ENCODE measurements at regions not wholly inside any gene's neighbourhood (a gene's known extent, or its start where the extent isn't known, plus 50 kb on each side); places are given as distances from the start of the nearest gene placed in this dataset.

DNA sequence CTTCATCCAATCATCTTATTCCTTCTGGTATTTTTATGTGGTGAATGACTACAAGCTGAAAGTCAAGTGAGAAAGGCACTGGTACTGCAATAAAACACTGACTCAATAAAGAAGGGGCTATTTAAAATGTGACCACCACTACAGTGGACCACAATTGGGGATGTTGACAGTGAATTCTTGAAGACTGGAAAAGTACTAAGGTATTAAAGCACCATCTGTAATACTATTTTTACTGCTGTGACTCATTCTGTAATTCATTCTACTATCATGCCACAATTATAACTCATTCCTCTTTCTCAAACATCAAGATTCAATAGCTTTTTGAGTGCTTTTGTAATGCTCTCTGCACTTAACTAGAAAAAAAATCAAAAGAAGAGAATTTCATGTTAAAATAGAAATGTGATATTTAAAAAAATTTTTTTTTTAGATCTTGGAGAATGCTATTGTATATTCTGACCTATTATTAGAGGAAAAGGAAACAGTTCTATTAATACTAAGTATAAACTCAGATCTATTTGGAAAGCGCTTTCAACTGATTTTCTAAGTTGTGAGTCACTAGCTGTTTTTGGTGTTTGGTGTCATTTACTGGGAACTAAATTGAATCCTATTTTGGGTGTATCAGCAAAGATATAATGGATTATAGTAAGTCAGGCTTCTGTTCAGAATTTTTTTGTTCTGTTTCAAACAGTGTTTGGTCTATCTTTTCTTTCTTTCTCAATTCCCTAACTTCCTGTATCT is 104.7 kb upstream of the TMEM170B start:
- Histone ChIP-seq H3K4me3 (replicated peaks; ENCODE audit: low read depth, low read length) (no peak overlapping the region), H3K27me3 (replicated peaks; ENCODE audit: control insufficient read depth, insufficient read depth, low read length) (no peaks in the 10 kb centered on the region), H3K36me3 (ENCODE audit: control insufficient read depth, insufficient read depth, low read length) (no peaks in the 10 kb centered on the region)
- TF ChIP-seq, protein P1, sequence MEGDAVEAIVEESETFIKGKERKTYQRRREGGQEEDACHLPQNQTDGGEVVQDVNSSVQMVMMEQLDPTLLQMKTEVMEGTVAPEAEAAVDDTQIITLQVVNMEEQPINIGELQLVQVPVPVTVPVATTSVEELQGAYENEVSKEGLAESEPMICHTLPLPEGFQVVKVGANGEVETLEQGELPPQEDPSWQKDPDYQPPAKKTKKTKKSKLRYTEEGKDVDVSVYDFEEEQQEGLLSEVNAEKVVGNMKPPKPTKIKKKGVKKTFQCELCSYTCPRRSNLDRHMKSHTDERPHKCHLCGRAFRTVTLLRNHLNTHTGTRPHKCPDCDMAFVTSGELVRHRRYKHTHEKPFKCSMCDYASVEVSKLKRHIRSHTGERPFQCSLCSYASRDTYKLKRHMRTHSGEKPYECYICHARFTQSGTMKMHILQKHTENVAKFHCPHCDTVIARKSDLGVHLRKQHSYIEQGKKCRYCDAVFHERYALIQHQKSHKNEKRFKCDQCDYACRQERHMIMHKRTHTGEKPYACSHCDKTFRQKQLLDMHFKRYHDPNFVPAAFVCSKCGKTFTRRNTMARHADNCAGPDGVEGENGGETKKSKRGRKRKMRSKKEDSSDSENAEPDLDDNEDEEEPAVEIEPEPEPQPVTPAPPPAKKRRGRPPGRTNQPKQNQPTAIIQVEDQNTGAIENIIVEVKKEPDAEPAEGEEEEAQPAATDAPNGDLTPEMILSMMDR (IDR thresholded peaks at IDR 0.05; ENCODE audit: insufficient read depth, low read length, poor library complexity, severe bottlenecking): no peak
- DNase-seq (ENCODE audit: extremely low read depth, insufficient read length): no peak

DNA sequence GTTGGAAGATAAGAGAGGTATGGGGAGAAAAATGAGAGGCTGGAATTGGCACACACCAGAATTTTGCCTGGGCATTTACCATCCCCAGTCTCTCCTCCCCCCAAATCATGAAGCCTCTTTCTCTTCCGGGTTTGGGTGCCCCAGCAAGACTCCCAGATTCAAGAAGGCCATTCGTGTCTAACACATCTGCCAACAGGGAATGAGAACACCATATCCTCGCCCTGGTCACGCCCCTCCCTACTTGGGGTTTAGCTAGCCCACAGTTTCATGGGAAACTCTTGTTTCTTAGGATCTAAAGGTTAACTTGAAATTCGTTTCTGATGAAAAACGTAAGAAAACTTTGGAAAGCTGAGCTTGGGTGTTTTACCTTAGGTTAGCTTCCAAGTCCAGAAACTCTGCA is 105.5 kb upstream of the TMEM170B start:
- no peak for DNase-seq (ENCODE audit: extremely low read depth, insufficient read length)

DNA sequence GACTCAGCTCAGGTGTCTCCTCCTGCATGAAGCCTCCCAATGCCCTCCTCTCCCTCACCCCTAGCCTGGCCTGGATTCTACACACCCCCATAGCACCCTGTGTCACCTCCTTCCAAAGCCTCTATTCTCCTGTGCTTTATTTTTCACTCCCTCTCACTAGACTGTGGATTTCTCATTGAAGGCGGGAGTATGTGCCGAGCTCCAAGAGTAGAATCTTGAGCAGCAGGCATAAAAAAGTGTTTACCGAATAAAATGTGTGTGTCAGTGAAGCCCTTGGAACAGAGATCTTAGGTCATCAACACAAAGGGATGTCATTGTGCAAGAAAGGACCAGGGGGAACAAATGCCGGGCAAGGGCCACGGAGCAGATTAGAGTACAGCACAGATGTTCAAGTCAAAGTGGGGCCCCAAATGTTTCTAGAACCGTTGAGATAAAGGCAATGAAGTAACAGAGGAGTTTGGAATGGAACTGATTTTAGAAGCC is 106.1 kb upstream of the TMEM170B start:
- no peaks in the 10 kb centered on the region for H3K36me3 ChIP-seq (ENCODE audit: control insufficient read depth, insufficient read depth, low read length)
- no peak overlapping the region for H3K4me3 ChIP-seq (replicated peaks; ENCODE audit: low read depth, low read length)
- H3K27me3 ChIP-seq (replicated peaks; ENCODE audit: control insufficient read depth, insufficient read depth, low read length): no peaks in the 10 kb centered on the region
- no peak for DNase-seq (ENCODE audit: extremely low read depth, insufficient read length)
- TF ChIP-seq, protein P1 (IDR thresholded peaks at IDR 0.05; ENCODE audit: insufficient read depth, low read length, poor library complexity, severe bottlenecking): no peak

More for the DNA sequence above, 105.5 kb upstream of the TMEM170B start:
- Histone ChIP-seq H3K4me3 (replicated peaks; ENCODE audit: low read depth, low read length) (no peak overlapping the region), H3K36me3 (ENCODE audit: control insufficient read depth, insufficient read depth, low read length) (no peaks in the 10 kb centered on the region), H3K27me3 (replicated peaks; ENCODE audit: control insufficient read depth, insufficient read depth, low read length) (no peaks in the 10 kb centered on the region)
- TF ChIP-seq, protein P1 (IDR thresholded peaks at IDR 0.05; ENCODE audit: insufficient read depth, low read length, poor library complexity, severe bottlenecking): no peak

DNA sequence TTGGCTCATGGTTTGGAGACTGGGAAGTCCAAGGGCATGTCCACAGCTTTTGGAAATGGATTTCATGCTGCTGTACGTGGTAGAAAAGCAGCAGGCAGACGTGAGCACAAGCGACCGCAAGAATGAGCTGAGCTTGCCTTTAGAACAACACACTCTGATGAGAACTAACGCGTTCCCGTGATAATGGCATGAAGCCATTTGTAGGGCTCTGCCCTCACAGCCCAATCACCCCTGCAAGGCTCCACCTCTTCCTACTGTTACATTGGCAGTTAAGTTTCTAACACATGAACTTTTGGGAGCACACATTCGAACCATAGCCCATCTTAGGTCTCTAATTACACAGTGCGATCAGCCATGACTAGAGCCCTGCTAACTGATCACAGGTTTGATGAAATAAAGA is 107.5 kb upstream of the TMEM170B start:
- no peak overlapping the region for H3K4me3 ChIP-seq (replicated peaks; ENCODE audit: low read depth, low read length)
- no peak for DNase-seq (ENCODE audit: extremely low read depth, insufficient read length)
- no peaks in the 10 kb centered on the region for H3K36me3 ChIP-seq (ENCODE audit: control insufficient read depth, insufficient read depth, low read length)
- H3K27me3 ChIP-seq (replicated peaks; ENCODE audit: control insufficient read depth, insufficient read depth, low read length): no peaks in the 10 kb centered on the region
- TF ChIP-seq, protein P1 (IDR thresholded peaks at IDR 0.05; ENCODE audit: insufficient read depth, low read length, poor library complexity, severe bottlenecking): no peak

DNA sequence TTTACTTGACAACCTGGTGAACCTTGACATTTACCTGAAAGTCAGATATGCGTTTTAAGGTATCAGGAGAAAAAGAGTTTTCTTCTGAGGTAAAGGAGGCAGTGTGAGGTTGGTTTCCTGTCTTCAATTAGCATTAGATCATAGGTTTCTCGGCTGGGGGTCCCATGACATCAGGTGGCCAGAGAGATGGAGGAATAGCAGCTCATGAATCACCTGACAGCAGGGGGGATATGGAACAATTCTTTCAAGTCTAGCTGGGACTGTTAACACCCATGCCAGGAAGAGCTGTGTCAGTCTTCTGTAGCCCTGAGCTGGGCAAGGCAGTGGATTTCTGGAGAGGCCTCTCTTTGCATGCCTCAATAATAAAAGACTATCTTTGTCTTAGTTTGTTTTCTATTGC is 108.0 kb upstream of the TMEM170B start:
- H3K4me3 ChIP-seq (replicated peaks; ENCODE audit: low read depth, low read length): no peak overlapping the region
- no peak for DNase-seq (ENCODE audit: extremely low read depth, insufficient read length)

More for the DNA sequence above, 108.0 kb upstream of the TMEM170B start:
- Histone ChIP-seq H3K27me3 (replicated peaks; ENCODE audit: control insufficient read depth, insufficient read depth, low read length) (no peaks in the 10 kb centered on the region), H3K36me3 (ENCODE audit: control insufficient read depth, insufficient read depth, low read length) (no peaks in the 10 kb centered on the region)
- TF ChIP-seq, protein P1 (IDR thresholded peaks at IDR 0.05; ENCODE audit: insufficient read depth, low read length, poor library complexity, severe bottlenecking): no peak
